Activated T-cell treated with anti-CD3 and anti-CD28 coated beads for 1 hour (primary cell): ENCODE measurements at regions not wholly inside any gene's neighbourhood (a gene's known extent, or its start where the extent isn't known, plus 50 kb on each side); places are given as distances from the start of the nearest gene placed in this dataset.

ENCODE experiments used
- DNase-seq: peaks from one replicate; pipeline ENCODE4 v3.0.0-alpha.2; 2020; ENCODE audit warnings: low read depth

DNA sequence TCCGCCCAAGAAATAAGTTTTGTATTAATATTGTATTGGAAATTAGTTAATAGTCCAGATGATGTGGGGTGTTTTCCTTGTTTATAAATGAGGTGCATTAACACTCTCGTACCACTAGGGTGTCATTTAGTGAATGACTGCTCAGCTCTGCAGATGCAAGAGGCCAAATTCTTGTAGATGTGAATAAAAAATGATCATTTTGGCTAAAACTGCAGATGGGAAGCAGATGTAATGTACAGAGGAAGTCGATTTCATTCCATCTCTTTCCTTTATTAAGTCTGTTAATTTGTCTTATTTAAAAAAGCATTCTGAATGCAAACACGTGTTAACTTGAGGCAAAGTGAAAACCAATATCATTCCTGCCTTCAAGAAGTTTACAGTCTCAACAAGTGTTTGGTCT, 108.1 kb downstream of the DHX15 start:
- no peak for DNase-seq

- no peak for DNase-seq
Observed at GRCh38 chr4:24475756-24476155, 108.6 kb downstream of the DHX15 start.

DNA sequence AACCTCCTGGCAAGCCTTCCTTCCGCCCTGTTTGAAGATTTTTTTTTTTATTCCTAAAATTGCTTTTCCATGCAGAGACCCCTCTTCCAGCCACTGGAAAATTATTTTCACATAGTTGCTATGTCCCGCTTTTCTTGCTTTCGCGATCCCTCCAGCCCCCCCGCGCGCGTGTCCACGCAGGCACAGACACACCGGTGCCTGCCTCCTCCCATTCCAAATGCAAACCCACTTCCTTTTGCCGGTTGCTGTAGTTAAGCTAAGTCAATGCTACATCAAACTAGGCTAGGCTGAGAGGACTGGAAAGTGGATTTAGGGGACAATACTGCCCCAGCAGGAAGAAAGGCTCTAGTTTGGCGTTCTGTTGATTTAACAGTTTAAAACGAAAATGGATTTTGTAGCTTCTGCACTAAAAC, 111.0 kb downstream of the DHX15 start:
- DNase-seq: no peak

- peak; percentile 33 for DNase-seq
Observed at GRCh38 chr4:24472514-24473308, 111.6 kb downstream of the DHX15 start.

DNA sequence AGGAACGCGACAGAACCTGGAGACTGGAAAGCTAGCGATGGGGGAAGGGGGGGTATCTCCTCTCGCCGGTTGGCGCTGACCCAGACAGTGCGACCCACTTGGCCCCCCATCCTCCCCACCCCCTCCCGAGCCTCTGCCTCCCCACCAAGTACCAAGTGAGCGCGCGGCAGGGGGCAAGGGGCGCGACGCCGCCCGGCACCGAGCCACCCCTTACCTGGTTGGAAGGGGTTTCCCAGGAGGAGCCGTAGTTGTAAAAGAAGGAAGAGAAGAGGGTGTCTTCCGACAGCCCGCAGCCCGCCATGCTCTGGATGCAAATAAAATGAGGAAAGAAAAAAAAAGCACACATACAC, 112.2 kb downstream of the DHX15 start:
- DNase-seq: no peak

DNA sequence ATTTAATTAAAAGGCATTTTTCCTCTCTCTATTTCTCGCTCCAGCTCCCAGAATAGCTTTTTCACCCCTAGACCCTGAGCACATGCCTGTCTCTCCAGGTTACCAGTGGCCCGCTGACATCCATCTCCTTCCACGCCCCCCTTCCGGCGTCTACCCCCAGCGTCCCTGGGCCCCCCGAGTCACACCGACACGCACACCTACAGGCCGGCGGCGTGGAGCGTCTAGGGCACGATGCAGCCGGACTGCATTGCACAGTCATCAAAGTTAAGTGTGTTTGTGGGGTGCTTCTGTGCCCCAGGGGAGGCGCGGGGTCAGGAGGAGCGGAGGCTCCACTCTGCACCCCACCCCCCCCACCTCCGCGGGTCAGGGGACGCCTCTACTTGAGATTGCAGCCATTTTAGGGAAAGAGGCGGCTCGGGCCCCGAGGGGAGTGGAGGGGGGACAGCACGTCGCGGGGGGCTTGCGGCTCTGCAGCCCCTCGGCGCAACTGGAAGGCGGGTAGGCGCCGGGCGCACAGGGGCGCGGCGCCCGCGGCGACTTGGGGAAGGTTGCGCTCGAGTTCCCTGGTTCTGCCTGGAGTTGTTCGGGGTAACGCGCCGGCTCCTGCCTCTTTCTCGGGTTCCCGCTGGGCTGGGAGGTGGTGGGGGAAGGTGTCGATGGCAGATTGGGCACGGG, 112.7 kb downstream of the DHX15 start:
- DNase-seq: no peak

- DNase-seq: no peak
Observed at GRCh38 chr4:24470666-24471485, 113.5 kb downstream of the DHX15 start.

- no peak for DNase-seq
Observed at GRCh38 chr4:24468071-24468470, 116.3 kb downstream of the DHX15 start.

- no peak for DNase-seq
Observed at GRCh38 chr4:24464566-24464965, 119.8 kb downstream of the DHX15 start.

DNA sequence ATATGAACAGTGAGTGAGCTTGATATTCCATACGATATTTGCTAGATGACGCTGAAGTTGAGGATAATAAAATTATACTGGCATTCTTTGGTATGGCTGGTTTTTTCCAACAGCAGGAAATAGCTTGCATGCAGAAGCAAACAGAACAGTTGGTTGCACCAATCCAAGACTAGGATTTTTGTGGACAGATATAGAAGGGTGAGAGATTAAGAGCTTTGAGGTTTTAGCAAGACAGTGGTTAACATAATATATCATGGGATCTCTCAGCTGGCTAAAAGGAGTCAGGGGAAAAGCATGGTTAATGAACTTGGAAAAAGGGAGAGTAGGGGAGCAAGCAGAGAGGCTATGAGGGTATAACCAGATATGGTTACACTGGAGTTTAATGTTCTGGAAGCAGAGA, 127.9 kb downstream of the DHX15 start:
- DNase-seq: no peak

DNA sequence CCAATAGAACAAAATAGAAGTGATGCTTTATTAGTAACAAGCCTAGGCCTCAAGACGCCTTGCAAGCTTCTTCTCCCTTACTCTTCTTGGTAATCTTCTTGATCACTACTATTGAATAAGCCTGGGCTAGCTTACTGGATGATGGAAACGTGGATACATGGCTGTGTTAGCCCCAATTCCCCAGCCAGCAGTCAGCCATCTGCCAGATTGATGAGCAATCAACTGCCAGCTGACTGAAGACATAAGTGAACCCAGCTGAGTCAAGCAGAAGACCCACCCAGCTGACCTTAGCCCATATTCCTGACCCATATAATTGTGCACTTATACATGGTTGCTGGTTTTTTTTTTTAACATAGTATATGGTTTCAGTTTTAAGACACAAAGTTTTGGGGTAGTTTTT, 130.4 kb downstream of the DHX15 start:
- DNase-seq: no peak

DNA sequence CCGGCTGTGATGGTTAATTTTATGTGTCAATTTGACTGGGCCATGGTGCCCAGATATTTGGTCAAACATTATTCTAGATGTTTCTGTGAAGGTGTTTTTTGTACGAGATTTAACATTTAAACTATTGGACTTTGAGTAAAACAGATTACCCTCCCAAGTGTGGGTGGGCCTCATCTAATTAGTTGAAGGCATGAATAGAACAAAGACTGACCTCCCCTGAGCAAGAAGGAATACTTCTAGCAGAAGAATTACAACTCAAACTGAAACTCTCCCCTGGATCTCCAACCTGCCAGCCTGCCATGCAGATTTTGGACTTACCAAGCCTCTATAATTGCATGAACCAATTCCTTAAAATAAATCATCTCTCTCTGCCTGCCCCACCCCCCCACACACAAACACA, 132.5 kb downstream of the DHX15 start:
- no peak for DNase-seq

DNA sequence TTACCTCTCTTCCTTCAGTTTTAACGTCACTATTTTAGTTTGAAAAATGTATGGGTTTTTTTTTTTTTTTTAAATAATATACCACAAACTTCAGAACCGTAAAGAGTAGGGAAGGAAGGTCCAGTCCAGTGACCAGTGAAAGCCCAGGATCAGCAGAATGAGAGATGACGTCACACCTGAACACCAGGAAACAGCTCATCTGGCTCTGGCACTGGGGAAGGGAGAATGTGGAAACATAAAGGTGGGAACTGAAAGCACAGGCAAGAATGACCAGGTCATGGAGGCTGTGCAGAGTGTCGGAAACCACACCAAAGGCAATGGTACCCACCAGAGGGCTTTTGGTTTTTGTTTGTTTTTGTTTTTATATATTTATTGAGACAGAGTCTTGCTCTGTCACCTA, 141.2 kb downstream of the DHX15 start:
- DNase-seq: no peak

- no peak for DNase-seq
Observed at GRCh38 chr4:24440765-24441164, 143.6 kb downstream of the DHX15 start.

- DNase-seq: no peak
Observed at GRCh38 chr4:24434241-24434640, 150.1 kb downstream of the DHX15 start.

DNA sequence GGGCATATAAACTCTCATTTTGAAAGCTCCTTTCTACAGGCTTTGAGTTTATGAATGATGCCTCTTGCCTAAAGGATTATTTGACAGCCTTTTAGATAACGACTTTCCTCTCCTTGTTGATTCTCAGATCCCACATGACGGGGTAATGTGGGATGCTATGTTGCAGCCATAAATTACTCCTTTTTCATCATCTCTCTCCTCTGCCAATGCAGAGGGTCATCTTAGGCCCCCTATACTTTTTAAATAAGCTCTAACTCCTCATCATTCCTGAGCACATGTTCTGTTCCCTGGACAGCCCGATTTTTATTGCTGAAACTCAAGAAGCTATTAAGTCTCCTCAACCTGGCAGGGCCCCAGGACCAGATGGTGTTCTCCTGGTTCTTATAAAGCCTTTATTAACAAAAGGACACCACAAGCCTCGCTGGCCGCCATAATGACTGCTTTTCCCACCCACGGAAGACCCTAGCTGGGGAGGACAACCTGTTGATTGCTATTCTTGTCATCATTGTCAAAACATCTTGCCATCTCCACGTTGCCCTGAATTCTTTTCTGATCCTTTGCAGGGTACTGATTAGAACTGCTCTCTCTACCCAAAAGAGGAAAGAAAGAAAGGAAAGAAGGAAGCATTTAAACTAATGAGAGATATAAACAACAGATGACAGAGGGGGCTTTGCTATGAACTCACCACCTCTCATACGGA, 150.7 kb downstream of the DHX15 start:
- no peak for DNase-seq

DNA sequence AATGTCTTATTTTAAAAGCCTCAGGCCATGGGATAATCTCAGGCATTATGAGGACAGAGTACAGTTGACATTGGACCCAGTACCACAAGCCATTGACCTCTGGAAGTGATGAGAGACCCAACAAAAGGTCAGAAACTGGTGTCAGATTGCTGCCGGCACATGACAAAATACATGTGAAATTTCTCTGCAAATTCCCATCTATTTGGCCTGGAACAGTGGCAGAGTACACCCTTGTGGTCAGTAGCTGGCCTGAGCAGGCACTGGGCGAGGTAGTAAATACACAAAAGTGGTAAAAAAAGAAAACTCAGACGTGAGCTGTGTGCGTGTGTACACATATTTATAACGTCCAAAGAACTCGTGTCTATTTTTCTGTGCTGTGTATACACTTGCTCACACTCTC, 155.5 kb downstream of the DHX15 start:
- DNase-seq: no peak

DNA sequence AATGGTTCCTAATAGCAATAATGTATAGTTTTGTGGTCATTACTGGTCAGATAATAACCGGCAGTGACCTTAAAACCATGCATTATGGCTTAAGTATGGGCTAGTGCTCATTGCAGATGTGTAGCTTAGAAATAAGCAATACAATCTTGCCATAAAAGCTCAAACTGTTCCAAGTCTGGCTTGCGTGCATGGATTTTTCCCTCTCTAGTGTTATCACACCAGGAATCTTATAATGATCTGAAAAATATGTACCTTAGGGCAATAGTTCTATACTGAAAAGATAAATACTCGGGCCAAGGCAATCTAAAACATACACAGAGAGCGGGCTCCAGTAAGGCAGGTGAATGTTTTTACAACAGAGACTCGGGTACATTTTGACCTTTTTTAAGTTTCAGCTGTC, 157.8 kb downstream of the DHX15 start:
- DNase-seq: no peak

DNA sequence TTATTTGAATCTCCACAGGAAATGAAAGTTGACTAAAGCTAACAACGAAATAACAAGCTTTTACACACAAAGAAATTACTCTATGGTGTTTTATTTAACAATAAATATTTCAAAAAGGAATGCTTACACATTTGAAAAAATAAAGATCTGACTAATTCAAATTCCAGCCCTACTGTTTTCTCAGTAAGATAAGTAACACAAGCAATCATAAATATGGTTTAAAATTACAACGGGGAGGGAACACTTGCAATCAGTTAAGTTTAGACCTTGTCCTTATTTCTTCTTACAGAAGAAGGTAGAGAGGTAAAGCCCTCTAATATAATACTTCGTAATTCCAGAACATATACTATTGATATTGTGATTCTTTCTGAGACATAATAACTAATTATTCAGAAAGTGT, 158.5 kb downstream of the DHX15 start:
- DNase-seq: no peak

GRCh38 chr4:24423670-24424069, 160.7 kb downstream of the DHX15 start:
- no peak for DNase-seq

GRCh38 chr4:24422644-24423043, 161.7 kb downstream of the DHX15 start:
- DNase-seq: no peak
